ENCODE measurements at regions not wholly inside any gene's neighbourhood (a gene's known extent, or its start where the extent isn't known, plus 50 kb on each side); places are given as distances from the start of the nearest gene placed in this dataset.

GRCh38 chr10:90484518-90484917 is 373.3 kb downstream of the HTR7 start:
- intact Hi-C loops (cut with DNase I), result no loop called here
- Histone ChIP-seq H3K4me3 (no peak overlapping the region), H3K27me3 (no peaks in the 10 kb centered on the region), H3K36me3 (no peaks in the 10 kb centered on the region), H3K9me3 (no peaks in the 10 kb centered on the region), H3K4me1 (no peaks in the 10 kb centered on the region), H3K27ac (no peak overlapping the region)
- no peak for TF ChIP-seq CTCF (IDR thresholded peaks at IDR 0.05)
- no peak for FAIRE-seq
- no peak for DNase-seq
- ATAC-seq, result no peak
- 54 to 73% methylated on average over 3 of the region's 3 CpGs for WGBS, 2 donors

DNA sequence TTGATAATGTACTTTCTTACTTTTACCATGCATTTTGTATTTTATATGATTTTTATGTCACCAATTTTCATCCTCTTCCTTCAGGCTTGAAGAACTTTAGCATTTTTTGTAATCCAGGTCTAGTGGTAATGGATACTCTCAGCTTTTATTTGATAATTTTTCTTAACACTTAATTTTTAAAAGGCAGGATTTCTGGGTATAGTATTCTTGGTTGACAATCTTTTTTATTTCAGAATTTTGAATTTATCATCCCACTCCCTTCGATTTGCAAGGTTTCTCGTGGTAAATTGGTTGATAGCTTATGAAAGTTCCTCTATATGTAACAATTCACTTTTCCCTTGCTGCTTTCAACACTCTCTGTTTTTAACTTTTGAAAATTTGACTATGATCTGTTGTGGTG is 363.7 kb downstream of the HTR7 start:
- FAIRE-seq (no peak), ATAC-seq (no peak), DNase-seq (no peak)
- H3K27ac ChIP-seq, result no peak overlapping the region
- no peaks in the 10 kb centered on the region for H3K4me1 ChIP-seq
- H3K9me3 ChIP-seq, result no peaks in the 10 kb centered on the region
- WGBS, 2 donors, result 51 to 52% methylated on average over 2 of the region's 2 CpGs
- no peak for TF ChIP-seq CTCF (IDR thresholded peaks at IDR 0.05)
- no peaks in the 10 kb centered on the region for H3K27me3 ChIP-seq
- no peaks in the 10 kb centered on the region for H3K36me3 ChIP-seq
- no peak overlapping the region for H3K4me3 ChIP-seq
- intact Hi-C loops (cut with DNase I), result no loop called here

DNA sequence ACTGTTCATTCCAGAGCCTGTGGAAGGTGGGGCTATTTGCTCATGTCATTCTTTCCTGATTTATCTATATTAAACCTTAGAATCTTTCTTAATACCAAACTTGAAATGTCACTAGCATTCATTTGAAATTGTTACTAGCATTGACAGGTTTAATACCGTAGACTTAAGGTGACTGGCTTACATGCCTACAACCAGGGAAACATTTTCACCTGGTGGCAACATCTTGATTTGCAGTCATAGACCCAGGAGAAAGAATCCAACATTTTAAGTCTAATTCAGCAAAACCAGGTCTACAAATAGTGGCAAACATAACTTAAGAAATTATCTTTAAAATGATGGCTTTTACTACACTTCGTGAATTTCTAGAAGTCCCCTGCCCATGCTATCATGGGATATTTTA is 353.7 kb downstream of the HTR7 start:
- Histone ChIP-seq H3K4me3 (no peak overlapping the region), H3K9me3 (no peaks in the 10 kb centered on the region), H3K4me1 (no peaks in the 10 kb centered on the region), H3K36me3 (no peaks in the 10 kb centered on the region), H3K27me3 (no peaks in the 10 kb centered on the region), H3K27ac (no peak overlapping the region)
- no peak for FAIRE-seq
- no peak for ATAC-seq
- WGBS, 2 donors, result 49 to 57% methylated on average over 2 of the region's 2 CpGs
- no peak for TF ChIP-seq CTCF (IDR thresholded peaks at IDR 0.05)
- no peak for DNase-seq
- intact Hi-C loops (cut with DNase I), result no loop called here

GRCh38 chr10:90526721-90527120 is 331.1 kb downstream of the HTR7 start:
- DNase-seq (no peak), FAIRE-seq (no peak), ATAC-seq (no peak)
- 55 to 74% methylated on average over 1 of the region's 1 CpG for WGBS, 2 donors
- Histone ChIP-seq H3K9me3 (no peaks in the 10 kb centered on the region), H3K4me1 (no peaks in the 10 kb centered on the region), H3K36me3 (no peaks in the 10 kb centered on the region), H3K4me3 (no peak overlapping the region), H3K27ac (no peak overlapping the region), H3K27me3 (no peaks in the 10 kb centered on the region)
- no peak for TF ChIP-seq CTCF (IDR thresholded peaks at IDR 0.05)
- intact Hi-C loops (cut with DNase I), result no loop called here

- Histone ChIP-seq H3K27me3 (no peaks in the 10 kb centered on the region), H3K27ac (no peak overlapping the region), H3K4me1 (no peaks in the 10 kb centered on the region), H3K9me3 (no peaks in the 10 kb centered on the region), H3K4me3 (no peak overlapping the region), H3K36me3 (no peaks in the 10 kb centered on the region)
- DNase-seq (no peak), FAIRE-seq (no peak), ATAC-seq (no peak)
- TF ChIP-seq CTCF (IDR thresholded peaks at IDR 0.05), result no peak
- intact Hi-C loops (cut with DNase I), result no loop called here
- WGBS, 2 donors, result 28 to 29% methylated on average over 3 of the region's 3 CpGs
Measured at GRCh38 chr10:90530521-90530920, 327.3 kb downstream of the HTR7 start.
